AG09309 (cell line): ENCODE measurements at regions not wholly inside any gene's neighbourhood (a gene's known extent, or its start where the extent isn't known, plus 50 kb on each side); places are given as distances from the start of the nearest gene placed in this dataset.

Experiments
- DNase-seq: peaks from one replicate; pipeline ENCODE4 v3.0.0-alpha.2; 2010; ENCODE audit warnings: low read depth
- H3K4me3 ChIP-seq: 2 replicates; pipeline ENCODE4 v1.5.1; 2011; ENCODE audit warnings: mild to moderate bottlenecking, low read depth, low read length, moderate library complexity; ENCODE audit not compliant: control insufficient read depth
- TF ChIP-seq, protein P1 (sequence below): IDR thresholded peaks from 2 replicates; pipeline ENCODE4 v1.5.1; 2011; ENCODE audit warnings: mild to moderate bottlenecking, low read depth, low read length, inconsistent platforms; ENCODE audit not compliant: insufficient read depth, control insufficient read depth; ENCODE audit errors: missing control alignments

GRCh38 chr5:97529354-97529985 lies 346.4 kb upstream of the RIOK2 start:
- DNase-seq, result no peak
- TF ChIP-seq, protein P1, sequence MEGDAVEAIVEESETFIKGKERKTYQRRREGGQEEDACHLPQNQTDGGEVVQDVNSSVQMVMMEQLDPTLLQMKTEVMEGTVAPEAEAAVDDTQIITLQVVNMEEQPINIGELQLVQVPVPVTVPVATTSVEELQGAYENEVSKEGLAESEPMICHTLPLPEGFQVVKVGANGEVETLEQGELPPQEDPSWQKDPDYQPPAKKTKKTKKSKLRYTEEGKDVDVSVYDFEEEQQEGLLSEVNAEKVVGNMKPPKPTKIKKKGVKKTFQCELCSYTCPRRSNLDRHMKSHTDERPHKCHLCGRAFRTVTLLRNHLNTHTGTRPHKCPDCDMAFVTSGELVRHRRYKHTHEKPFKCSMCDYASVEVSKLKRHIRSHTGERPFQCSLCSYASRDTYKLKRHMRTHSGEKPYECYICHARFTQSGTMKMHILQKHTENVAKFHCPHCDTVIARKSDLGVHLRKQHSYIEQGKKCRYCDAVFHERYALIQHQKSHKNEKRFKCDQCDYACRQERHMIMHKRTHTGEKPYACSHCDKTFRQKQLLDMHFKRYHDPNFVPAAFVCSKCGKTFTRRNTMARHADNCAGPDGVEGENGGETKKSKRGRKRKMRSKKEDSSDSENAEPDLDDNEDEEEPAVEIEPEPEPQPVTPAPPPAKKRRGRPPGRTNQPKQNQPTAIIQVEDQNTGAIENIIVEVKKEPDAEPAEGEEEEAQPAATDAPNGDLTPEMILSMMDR, result no peak
- no peak overlapping the region for H3K4me3 ChIP-seq

DNA sequence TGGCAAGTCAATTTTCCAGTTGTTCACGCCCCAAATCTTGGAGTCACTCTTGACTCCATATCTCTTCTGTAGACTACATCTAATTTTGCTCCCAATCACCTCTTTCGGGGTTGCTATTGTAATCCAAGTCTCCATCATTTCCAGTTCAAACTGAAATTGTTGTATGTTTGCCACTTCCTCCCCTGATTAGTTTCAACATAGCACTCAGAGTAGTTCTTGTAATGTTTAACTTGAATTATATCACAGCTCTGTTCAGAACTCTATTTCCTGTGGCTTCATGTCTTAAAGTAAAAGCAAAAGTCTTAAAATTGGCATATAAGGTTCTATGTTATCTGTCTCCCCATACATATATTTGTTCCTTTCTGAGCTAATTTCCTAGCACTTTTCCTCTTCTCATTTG lies 348.5 kb upstream of the RIOK2 start:
- no peak for DNase-seq
- H3K4me3 ChIP-seq, result no peak overlapping the region
- TF ChIP-seq, protein P1, result no peak

DNA sequence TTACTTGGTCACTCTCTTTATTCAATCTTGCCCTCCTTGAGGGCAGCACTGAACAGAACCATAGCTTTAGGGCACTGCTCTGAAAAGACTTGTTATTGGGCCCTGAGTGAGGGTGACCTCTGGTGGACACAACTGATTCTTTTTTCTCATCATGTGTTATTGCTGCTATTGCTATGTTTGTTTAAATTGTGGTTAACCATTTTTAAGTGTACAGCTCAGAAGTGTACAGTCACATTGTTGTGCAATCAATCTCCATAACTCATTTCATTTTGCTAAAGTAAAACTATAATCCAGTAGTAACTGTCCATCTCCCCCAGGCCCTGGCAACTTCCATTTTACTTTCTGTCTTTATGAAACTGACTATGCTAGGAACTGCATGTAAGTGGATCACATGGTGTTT lies 351.1 kb upstream of the RIOK2 start:
- TF ChIP-seq, protein P1, result peak; percentile 73
- H3K4me3 ChIP-seq, result no peak overlapping the region
- peak; percentile 89 for DNase-seq

DNA sequence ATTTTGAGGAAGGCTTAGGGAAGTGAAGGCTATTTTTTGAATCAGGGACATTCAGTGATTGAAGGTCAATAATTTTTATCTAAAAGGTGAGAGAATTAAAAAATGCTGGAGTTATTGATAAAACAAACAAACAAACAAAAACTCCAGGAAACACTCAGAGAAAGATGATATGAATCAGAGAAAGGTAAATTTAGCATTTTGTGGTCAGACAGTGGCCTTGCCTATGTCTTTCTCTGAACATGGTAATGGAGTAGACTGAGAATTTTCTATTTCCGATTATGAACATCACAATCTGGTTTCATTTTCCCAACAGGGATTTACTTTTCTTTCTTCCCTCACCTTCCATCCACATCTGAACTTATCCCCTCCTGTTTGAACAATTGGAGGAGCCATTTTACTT lies 353.6 kb upstream of the RIOK2 start:
- TF ChIP-seq, protein P1, result no peak
- no peak overlapping the region for H3K4me3 ChIP-seq
- no peak for DNase-seq

DNA sequence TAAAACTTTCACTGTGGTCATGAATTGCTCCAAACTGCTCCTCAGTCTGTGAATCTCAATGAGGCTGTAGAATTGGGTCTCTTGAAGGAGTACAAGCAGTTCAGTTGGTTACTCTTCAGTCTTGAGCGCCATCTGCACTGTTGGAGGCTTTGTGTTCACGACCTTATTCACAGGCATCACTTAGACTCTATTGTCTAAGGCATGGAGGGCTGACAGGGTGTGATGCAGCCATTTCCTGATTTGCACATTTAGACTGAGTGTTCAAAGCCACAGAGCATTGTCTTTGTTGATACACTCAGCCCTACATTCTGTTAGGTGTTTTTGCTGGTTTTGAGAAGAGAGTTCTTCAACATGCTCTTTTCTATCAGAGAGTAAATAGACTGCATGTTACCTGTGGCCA lies 355.9 kb upstream of the RIOK2 start:
- no peak overlapping the region for H3K4me3 ChIP-seq
- no peak for DNase-seq

GRCh38 chr5:97541864-97542263 lies 358.8 kb upstream of the RIOK2 start:
- TF ChIP-seq, protein P1, result no peak
- no peak for DNase-seq
- no peak overlapping the region for H3K4me3 ChIP-seq

More for the DNA sequence above, 355.9 kb upstream of the RIOK2 start:
- TF ChIP-seq, protein P1, result no peak
